Skeletal muscle satellite cell (primary cell): ENCODE measurements at regions not wholly inside any gene's neighbourhood (a gene's known extent, or its start where the extent isn't known, plus 50 kb on each side); places are given as distances from the start of the nearest gene placed in this dataset. TPM values are rescaled to one million over a fixed set of nuclear protein-coding genes. Genes with fewer than 3 reads are reported as not detected.

Source experiments
- H3K27me3 ChIP-seq: 2 replicates; pipeline ENCODE4 v1.7.0; 2013; ENCODE audit warnings: low read length; ENCODE audit not compliant: control insufficient read depth, insufficient read depth
- H3K36me3 ChIP-seq: 2 replicates; pipeline ENCODE4 v1.7.0; 2013; ENCODE audit warnings: mild to moderate bottlenecking, control low read depth, low read length; ENCODE audit not compliant: insufficient read depth
- H3K4me1 ChIP-seq: 2 replicates; pipeline ENCODE4 v1.7.0; 2013; ENCODE audit warnings: low read length; ENCODE audit not compliant: control insufficient read depth, insufficient read depth
- H3K4me2 ChIP-seq: 2 replicates; pipeline ENCODE4 v1.7.0; 2013; ENCODE audit warnings: mild to moderate bottlenecking, low read length
- H3K4me3 ChIP-seq: 2 replicates; pipeline ENCODE4 v1.7.0; 2013; ENCODE audit warnings: low read length
- H3K9ac ChIP-seq: 2 replicates; pipeline ENCODE4 v1.7.0; 2013; ENCODE audit warnings: mild to moderate bottlenecking, low read depth, low read length, moderate library complexity
- H3K9me3 ChIP-seq: replicated peaks from 2 replicates; pipeline ENCODE4 v1.7.0; 2013; ENCODE audit warnings: mild to moderate bottlenecking, control low read depth, low read length
- small RNA-seq: library from RNA; depleted of rRNA; stranded (forward); fragments of <200 nt; gene quantifications from one replicate; pipeline ENCODE3, GENCODE V24; 2012

- no peaks in the 10 kb centered on the region for H3K36me3 ChIP-seq
- no peak overlapping the region for H3K4me3 ChIP-seq
- H3K9me3 ChIP-seq = no peaks in the 10 kb centered on the region
- H3K4me1 ChIP-seq = no peaks in the 10 kb centered on the region
- H3K27me3 ChIP-seq = no peaks in the 10 kb centered on the region
- H3K4me2 ChIP-seq = no peak overlapping the region
- H3K9ac ChIP-seq = no peak overlapping the region
These were observed 87.1 kb downstream of the DIRAS2 start for GRCh38 chr9:90555351-90556057.

- no peaks in the 10 kb centered on the region for H3K4me1 ChIP-seq
- H3K4me3 ChIP-seq = no peak overlapping the region
- H3K9ac ChIP-seq = no peak overlapping the region
- no peaks in the 10 kb centered on the region for H3K36me3 ChIP-seq
- H3K4me2 ChIP-seq = no peak overlapping the region
- H3K27me3 ChIP-seq = no peaks in the 10 kb centered on the region
- no peaks in the 10 kb centered on the region for H3K9me3 ChIP-seq
These were observed 85.5 kb downstream of the DIRAS2 start for GRCh38 chr9:90556897-90557675.

- no peaks in the 10 kb centered on the region for H3K9me3 ChIP-seq
- H3K36me3 ChIP-seq = no peaks in the 10 kb centered on the region
- H3K9ac ChIP-seq = no peak overlapping the region
- no peak overlapping the region for H3K4me2 ChIP-seq
- H3K27me3 ChIP-seq = no peaks in the 10 kb centered on the region
- H3K4me3 ChIP-seq = no peak overlapping the region
- no peaks in the 10 kb centered on the region for H3K4me1 ChIP-seq
These were observed 83.2 kb downstream of the DIRAS2 start for GRCh38 chr9:90559075-90560073.

Small RNAs in the stretch of these regions (small RNA-seq; reads per million reads assigned to genes)
- gene AL161629.2 (not detected), gene MIR4290 (not detected)
